ENCODE measurements at regions not wholly inside any gene's neighbourhood (a gene's known extent, or its start where the extent isn't known, plus 50 kb on each side); places are given as distances from the start of the nearest gene placed in this dataset.

GRCh38 chr1:199411506-199411905, 616.0 kb upstream of the NR5A2 start:
- no peaks in the 10 kb centered on the region for H3K9me3 ChIP-seq
- no peak for DNase-seq
- no peaks in the 10 kb centered on the region for H3K4me1 ChIP-seq
- no peak overlapping the region for H3K4me3 ChIP-seq
- H3K27me3 ChIP-seq = no peaks in the 10 kb centered on the region
- no peaks in the 10 kb centered on the region for H3K36me3 ChIP-seq
- intact Hi-C loops (cut with DNase I) = no loop called here
- H3K27ac ChIP-seq = no peak overlapping the region
- no peak overlapping the region for H3K9ac ChIP-seq (ENCODE audit: low read depth in 2 of 2, low read length in 2 of 2)
- no peak for TF ChIP-seq CTCF (IDR thresholded peaks at IDR 0.05)

GRCh38 chr1:199422206-199422605, 605.3 kb upstream of the NR5A2 start:
- intact Hi-C loops (cut with DNase I) = no loop called here
- Histone ChIP-seq H3K9me3 (no peaks in the 10 kb centered on the region), H3K4me1 (no peaks in the 10 kb centered on the region), H3K27me3 (no peaks in the 10 kb centered on the region), H3K36me3 (no peaks in the 10 kb centered on the region), H3K27ac (no peak overlapping the region), H3K9ac (ENCODE audit: low read depth in 2 of 2, low read length in 2 of 2) (no peak overlapping the region), H3K4me3 (no peak overlapping the region)
- TF ChIP-seq CTCF (IDR thresholded peaks at IDR 0.05) = no peak
- DNase-seq = no peak

GRCh38 chr1:199447906-199448305, 579.6 kb upstream of the NR5A2 start:
- Histone ChIP-seq H3K4me3 (no peak overlapping the region), H3K9me3 (no peaks in the 10 kb centered on the region), H3K27ac (no peak overlapping the region), H3K9ac (ENCODE audit: low read depth in 2 of 2, low read length in 2 of 2) (no peak overlapping the region), H3K4me1 (no peaks in the 10 kb centered on the region), H3K27me3 (no peaks in the 10 kb centered on the region), H3K36me3 (no peaks in the 10 kb centered on the region)
- DNase-seq = no peak
- no peak for TF ChIP-seq CTCF (IDR thresholded peaks at IDR 0.05)
- intact Hi-C loops (cut with DNase I) = no loop called here

- Histone ChIP-seq H3K36me3 (no peaks in the 10 kb centered on the region), H3K27me3 (no peaks in the 10 kb centered on the region), H3K4me1 (no peaks in the 10 kb centered on the region), H3K9ac (ENCODE audit: low read depth in 2 of 2, low read length in 2 of 2) (no peak overlapping the region), H3K9me3 (no peaks in the 10 kb centered on the region), H3K27ac (no peak overlapping the region), H3K4me3 (no peak overlapping the region)
- no peak for DNase-seq
- no peak for TF ChIP-seq CTCF (IDR thresholded peaks at IDR 0.05)
- intact Hi-C loops (cut with DNase I) = no loop called here
Measured at GRCh38 chr1:199448646-199449045, 578.9 kb upstream of the NR5A2 start.

- Histone ChIP-seq H3K4me1 (no peaks in the 10 kb centered on the region), H3K4me3 (no peak overlapping the region), H3K9me3 (no peaks in the 10 kb centered on the region), H3K9ac (ENCODE audit: low read depth in 2 of 2, low read length in 2 of 2) (no peak overlapping the region), H3K36me3 (no peaks in the 10 kb centered on the region), H3K27ac (no peak overlapping the region), H3K27me3 (no peaks in the 10 kb centered on the region)
- intact Hi-C loops (cut with DNase I) = no loop called here
- no peak for TF ChIP-seq CTCF (IDR thresholded peaks at IDR 0.05)
- DNase-seq = no peak
Measured at GRCh38 chr1:199449221-199449620, 578.3 kb upstream of the NR5A2 start.

GRCh38 chr1:199449681-199450080, 577.8 kb upstream of the NR5A2 start:
- Histone ChIP-seq H3K9me3 (no peaks in the 10 kb centered on the region), H3K27ac (no peak overlapping the region), H3K4me3 (no peak overlapping the region), H3K27me3 (no peaks in the 10 kb centered on the region), H3K36me3 (no peaks in the 10 kb centered on the region), H3K9ac (ENCODE audit: low read depth in 2 of 2, low read length in 2 of 2) (no peak overlapping the region), H3K4me1 (no peaks in the 10 kb centered on the region)
- no peak for TF ChIP-seq CTCF (IDR thresholded peaks at IDR 0.05)
- no peak for DNase-seq
- intact Hi-C loops (cut with DNase I) = no loop called here

Measured in colonic mucosa (tissue), 4 donors.